PC-9 (cell line): ENCODE measurements at regions not wholly inside any gene's neighbourhood (a gene's known extent, or its start where the extent isn't known, plus 50 kb on each side); places are given as distances from the start of the nearest gene placed in this dataset.

Experiments used
- BruUV-seq: library from RNA; stranded (reverse); fragments of 400-500 nt; replicated peaks from 2 replicates; lab custom pipeline; 2021; lab: Mats Ljungman, UMichigan
- CTCF ChIA-PET: fragments of 300-600 bp; sonication (Branson Sonifier 250); formaldehyde crosslinking; loops from one replicate; lab custom pipeline; 2022; ENCODE audit warnings: antibody characterized with exemption; lab: Charles Lee
- POLR2A ChIA-PET: fragments of 300-600 bp; sonication (Branson Sonifier 250); formaldehyde crosslinking; loops from one replicate; lab custom pipeline; 2022; ENCODE audit warnings: antibody characterized with exemption; ENCODE audit not compliant: unreplicated experiment; lab: Charles Lee
- DNase-seq, 2 experiments: peaks; one replicate each; pipeline versions ENCODE4 v3.0.0 to v3.0.0-alpha.2; 2015 to 2022; ENCODE audit warnings: mixed read lengths in 1 of 2
- H2AFZ ChIP-seq: fragments of 200-600 bp; sonication (generic); 2 replicates; pipeline ENCODE4 v1.8.1; 2017; ENCODE audit warnings: antibody characterized with exemption
- H3F3A ChIP-seq: fragments of 200-600 bp; sonication (generic); 2 replicates; pipeline ENCODE4 v1.8.1; 2017; ENCODE audit warnings: antibody characterized with exemption, mild to moderate bottlenecking, low read depth; ENCODE audit not compliant: insufficient read depth
- H3K27ac ChIP-seq: fragments of 200-600 bp; sonication (generic); 2 replicates; pipeline ENCODE4 v1.6.1; 2016; ENCODE audit warnings: mixed run types
- H3K27me3 ChIP-seq: fragments of 200-600 bp; sonication (generic); 2 replicates; pipeline ENCODE4 v1.6.1; 2016; ENCODE audit warnings: low read depth, mixed run types; ENCODE audit not compliant: insufficient read depth
- H3K36me3 ChIP-seq: fragments of 200-600 bp; sonication (generic); 2 replicates; pipeline ENCODE4 v1.6.1; 2016; ENCODE audit warnings: low read depth, mixed run types
- H3K4me1 ChIP-seq: fragments of 200-600 bp; sonication (generic); replicated peaks from 2 replicates; pipeline ENCODE4 v1.6.1; 2016; ENCODE audit warnings: mixed run types; ENCODE audit not compliant: insufficient read depth
- H3K4me2 ChIP-seq: fragments of 200-600 bp; sonication (generic); 2 replicates; pipeline ENCODE4 v1.6.1; 2017; ENCODE audit warnings: mixed run types
- H3K4me3 ChIP-seq: fragments of 200-600 bp; sonication (generic); 2 replicates; pipeline ENCODE4 v1.6.1; 2016; ENCODE audit warnings: mixed run types
- H3K79me2 ChIP-seq: fragments of 200-600 bp; sonication (generic); 2 replicates; pipeline ENCODE4 v1.6.1; 2017; ENCODE audit warnings: low read depth, mixed run types
- H3K9me2 ChIP-seq: fragments of 200-600 bp; sonication (generic); 2 replicates; pipeline ENCODE4 v1.8.1; 2017; ENCODE audit warnings: mild to moderate bottlenecking; ENCODE audit not compliant: insufficient read depth
- H3K9me3 ChIP-seq: fragments of 200-600 bp; sonication (generic); 2 replicates; pipeline ENCODE4 v1.8.1; 2016; ENCODE audit warnings: low read depth; ENCODE audit not compliant: insufficient read depth
- H4K20me1 ChIP-seq: fragments of 200-600 bp; sonication (generic); 2 replicates; pipeline ENCODE4 v1.8.1; 2017; ENCODE audit not compliant: insufficient read depth
- CTCF ChIP-seq: fragments of 200-600 bp; sonication (generic); conservative IDR thresholded peaks from 2 replicates; pipeline ENCODE4 v1.6.1; 2017; ENCODE audit warnings: mixed run types, antibody characterized with exemption, mild to moderate bottlenecking, moderate library complexity
- EZH2 ChIP-seq: fragments of 200-600 bp; sonication (generic); IDR thresholded peaks from 2 replicates; pipeline ENCODE4 v1.8.0; 2017; ENCODE audit warnings: antibody characterized with exemption, low read depth
- intact Hi-C: fragments of 100-400 bp; cut with micrococcal nuclease; formaldehyde crosslinking; loops from one replicate; pipeline ENCODE4 v1.10.0; 2022; ENCODE audit not compliant: unreplicated experiment

GRCh38 chr16:74183601-74184360, 112.8 kb upstream of the PSMD7 start:
- intact Hi-C loops: no loop called here
- Histone ChIP-seq H2AFZ (no peak overlapping the region), H3K4me2 (no peak overlapping the region), H3K27me3 (0 out of 2 replicates have a peak, but pooled peaks cover 7% of the 10 kb centered on the region), H3K79me2 (no peaks in the 10 kb centered on the region), H3K36me3 (no peaks in the 10 kb centered on the region), H3K4me3 (no peak overlapping the region), H3F3A (no peaks in the 10 kb centered on the region), H3K27ac (no peak overlapping the region), H4K20me1 (no peaks in the 10 kb centered on the region), H3K9me2 (no peaks in the 10 kb centered on the region), H3K4me1 (no peaks in the 10 kb centered on the region), H3K9me3 (no peaks in the 10 kb centered on the region)
- ChIA-PET POLR2A (no interaction called here), CTCF (no interaction called here)
- BruUV-seq: no TSS peak
- DNase-seq: no peak
- TF ChIP-seq CTCF: no peak
- no peak for TF ChIP-seq EZH2

- intact Hi-C loops: no loop called here
- no peak overlapping the region for H3K4me3 ChIP-seq
- H4K20me1 ChIP-seq: no peaks in the 10 kb centered on the region
- no peaks in the 10 kb centered on the region for H3K79me2 ChIP-seq
- no peak overlapping the region for H3K27ac ChIP-seq
- TF ChIP-seq EZH2 (no peak), CTCF (no peak)
- CTCF ChIA-PET: no interaction called here
- no TSS peak for BruUV-seq
- 0 out of 2 replicates have a peak overlapping the region, but pooled peaks have one; percentile 27 for H3K4me2 ChIP-seq
- no peaks in the 10 kb centered on the region for H3F3A ChIP-seq
- POLR2A ChIA-PET: no interaction called here
- H3K9me3 ChIP-seq: no peaks in the 10 kb centered on the region
- H3K36me3 ChIP-seq: no peaks in the 10 kb centered on the region
- H2AFZ ChIP-seq: no peak overlapping the region
- H3K4me1 ChIP-seq: no peaks in the 10 kb centered on the region
- no peak for DNase-seq
- no peaks in the 10 kb centered on the region for H3K9me2 ChIP-seq
- peaks cover 12% of the 10 kb centered on the region; the same call in 1 of the 2 replicates for H3K27me3 ChIP-seq
Measured at GRCh38 chr16:74169687-74170376, 126.8 kb upstream of the PSMD7 start.

- ChIA-PET CTCF (no interaction called here), POLR2A (no interaction called here)
- Histone ChIP-seq H3K4me2 (no peak overlapping the region), H3K27me3 (peaks cover 12% of the 10 kb centered on the region; the same call in 1 of the 2 replicates), H3K79me2 (no peaks in the 10 kb centered on the region), H2AFZ (no peak overlapping the region), H3K27ac (no peak overlapping the region), H4K20me1 (no peaks in the 10 kb centered on the region), H3K4me1 (no peaks in the 10 kb centered on the region), H3K9me2 (no peaks in the 10 kb centered on the region), H3F3A (no peaks in the 10 kb centered on the region), H3K36me3 (no peaks in the 10 kb centered on the region), H3K9me3 (no peaks in the 10 kb centered on the region), H3K4me3 (no peak overlapping the region)
- no peak for DNase-seq
- intact Hi-C loops: no loop called here
- BruUV-seq: no TSS peak
- no peak for TF ChIP-seq EZH2
- TF ChIP-seq CTCF: no peak
Measured at GRCh38 chr16:74169066-74169465, 127.5 kb upstream of the PSMD7 start.
